Activated B cell treated with CpG ODN at 0.5 μM for 24 hours (primary cell): ENCODE measurements at regions not wholly inside any gene's neighbourhood (a gene's known extent, or its start where the extent isn't known, plus 50 kb on each side); places are given as distances from the start of the nearest gene placed in this dataset.

Experiments used
- ATAC-seq: fragments of 200-7000 bp; cut with Tn5 transposase; one replicate; pipeline ENCODE4 v1.10.0; 2021; ENCODE audit warnings: low read depth, mild to moderate bottlenecking, moderate library complexity
- CTCF ChIA-PET: fragments of 350-600 bp; sonication (Branson Sonifier 250); formaldehyde crosslinking; loops from one replicate; lab custom pipeline; 2021; ENCODE audit warnings: antibody characterized with exemption; lab: Charles Lee
- POLR2A ChIA-PET: fragments of 350-600 bp; sonication (Branson Sonifier 250); formaldehyde crosslinking; loops from one replicate; lab custom pipeline; 2021; ENCODE audit warnings: antibody characterized with exemption; lab: Charles Lee
- DNase-seq: peaks from one replicate; pipeline ENCODE4 v3.0.0; 2022
- H3K27ac Mint-ChIP-seq: one replicate; pipeline ENCODE4 v1.8.0; 2020; ENCODE audit warnings: mixed read lengths
- H3K27me3 Mint-ChIP-seq: one replicate; pipeline ENCODE4 v1.8.0; 2021; ENCODE audit warnings: mixed read lengths
- H3K36me3 Mint-ChIP-seq: one replicate; pipeline ENCODE4 v1.8.0; 2021; ENCODE audit warnings: low read depth, mixed read lengths
- H3K4me1 Mint-ChIP-seq: one replicate; pipeline ENCODE4 v1.8.0; 2021; ENCODE audit warnings: mixed read lengths
- H3K4me3 Mint-ChIP-seq: one replicate; pipeline ENCODE4 v1.8.0; 2020; ENCODE audit warnings: mild to moderate bottlenecking, mixed read lengths
- H3K9me3 Mint-ChIP-seq: one replicate; pipeline ENCODE4 v1.8.0; 2020; ENCODE audit warnings: mixed read lengths
- CTCF ChIP-seq: fragments of 200-600 bp; IDR thresholded peaks from one replicate; pipeline ENCODE4 v1.8.0; 2022; ENCODE audit warnings: antibody characterized with exemption, mild to moderate bottlenecking
- intact Hi-C: fragments of 100-400 bp; cut with micrococcal nuclease; formaldehyde crosslinking; loops from one replicate; pipeline ENCODE4 v1.15.1; 2024

DNA sequence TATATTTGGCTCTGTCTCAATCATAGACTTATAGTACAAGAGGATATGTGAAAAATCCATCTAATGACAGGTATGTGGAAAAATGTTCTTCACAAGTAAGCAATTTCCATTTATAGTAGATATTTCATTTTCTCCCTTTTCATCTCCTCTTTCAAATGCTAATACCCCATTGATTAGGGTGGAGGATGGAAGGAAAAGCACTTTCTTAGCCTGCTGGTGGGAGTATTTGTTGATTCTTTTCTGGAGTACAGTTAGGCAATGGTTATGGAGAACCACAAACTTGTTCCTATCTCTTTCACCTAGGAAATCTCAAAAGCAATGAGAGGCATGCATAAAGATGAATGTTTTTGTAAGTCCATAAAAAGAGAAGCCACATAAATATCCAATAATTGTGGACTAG is 108.0 kb upstream of the CREB5 start:
- ChIA-PET POLR2A (no interaction called here), CTCF (no interaction called here)
- DNase-seq, result no peak
- Mint-ChIP-seq H3K4me3 (no peak overlapping the region), H3K27me3 (no peaks in the 10 kb centered on the region), H3K36me3 (no peaks in the 10 kb centered on the region), H3K4me1 (no peaks in the 10 kb centered on the region), H3K27ac (no peak overlapping the region), H3K9me3 (no peaks in the 10 kb centered on the region)
- intact Hi-C loops, result no loop called here
- ATAC-seq, result no peak
- no peak for TF ChIP-seq CTCF

- CTCF ChIA-PET, result no interaction called here
Observed at GRCh38 chr7:28309704-28310459, 102.4 kb upstream of the CREB5 start.

DNA sequence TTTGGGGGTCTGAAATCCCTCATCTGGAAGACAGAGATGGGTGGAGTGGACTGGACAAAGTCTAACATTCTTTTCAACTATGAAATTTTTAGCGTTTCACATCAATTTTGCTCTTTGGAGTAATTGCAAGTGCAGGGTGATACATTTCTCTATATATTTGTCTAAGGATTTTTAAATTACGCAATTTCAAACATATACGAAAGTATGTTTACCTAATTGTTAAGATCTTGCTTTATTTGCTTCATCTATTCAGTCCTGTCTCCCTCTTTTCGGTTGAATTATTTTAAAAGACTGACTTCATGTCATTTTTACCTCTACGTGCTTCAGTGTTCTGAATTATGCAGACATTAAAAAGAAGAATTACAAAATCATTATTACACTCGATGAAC is 101.9 kb upstream of the CREB5 start:
- intact Hi-C loops, result no loop called here
- Mint-ChIP-seq H3K9me3 (no peaks in the 10 kb centered on the region), H3K27me3 (peaks cover 40% of the 10 kb centered on the region), H3K36me3 (no peaks in the 10 kb centered on the region), H3K4me3 (no peak overlapping the region), H3K4me1 (no peaks in the 10 kb centered on the region), H3K27ac (no peak overlapping the region)
- POLR2A ChIA-PET, result no interaction called here
- CTCF ChIA-PET, result no interaction called here
- DNase-seq (no peak), ATAC-seq (no peak)
- no peak for TF ChIP-seq CTCF

More at GRCh38 chr7:28309704-28310459, 102.4 kb upstream of the CREB5 start:
- H3K9me3 Mint-ChIP-seq, result no peaks in the 10 kb centered on the region
- H3K27me3 Mint-ChIP-seq, result peaks cover 35% of the 10 kb centered on the region
- POLR2A ChIA-PET, result no interaction called here
- intact Hi-C loops, result no loop called here
- ATAC-seq (no peak), DNase-seq (no peak)
- TF ChIP-seq CTCF, result no peak
- H3K4me3 Mint-ChIP-seq, result no peak overlapping the region
- no peaks in the 10 kb centered on the region for H3K4me1 Mint-ChIP-seq
- no peaks in the 10 kb centered on the region for H3K36me3 Mint-ChIP-seq
- no peak overlapping the region for H3K27ac Mint-ChIP-seq

DNA sequence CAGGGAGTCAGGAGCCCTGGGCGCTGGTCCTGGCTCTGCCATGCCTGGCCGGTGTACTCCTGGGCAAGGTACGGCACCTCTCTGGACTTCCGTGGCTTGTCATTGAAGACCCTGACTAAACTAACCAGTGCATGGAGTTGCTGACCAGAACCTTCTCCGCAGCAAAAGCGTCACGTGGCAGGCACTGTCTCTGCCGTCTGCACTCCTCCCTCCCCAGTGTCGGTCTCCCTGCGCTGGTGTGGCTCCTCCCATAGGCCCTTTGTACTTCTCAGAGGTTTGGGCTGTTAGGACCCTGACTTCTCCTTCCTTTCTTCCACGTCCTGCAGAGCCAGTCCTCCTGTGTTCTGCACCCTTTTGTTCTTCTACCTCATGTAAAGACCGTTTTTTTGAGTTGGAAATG is 100.6 kb upstream of the CREB5 start:
- no peak for ATAC-seq
- Mint-ChIP-seq H3K4me3 (no peak overlapping the region), H3K27me3 (peaks cover 47% of the 10 kb centered on the region), H3K27ac (no peak overlapping the region), H3K9me3 (no peaks in the 10 kb centered on the region), H3K36me3 (no peaks in the 10 kb centered on the region), H3K4me1 (no peaks in the 10 kb centered on the region)
- intact Hi-C loops, result no loop called here
- ChIA-PET CTCF (no interaction called here), POLR2A (no interaction called here)
- no peak for DNase-seq
- no peak for TF ChIP-seq CTCF

DNA sequence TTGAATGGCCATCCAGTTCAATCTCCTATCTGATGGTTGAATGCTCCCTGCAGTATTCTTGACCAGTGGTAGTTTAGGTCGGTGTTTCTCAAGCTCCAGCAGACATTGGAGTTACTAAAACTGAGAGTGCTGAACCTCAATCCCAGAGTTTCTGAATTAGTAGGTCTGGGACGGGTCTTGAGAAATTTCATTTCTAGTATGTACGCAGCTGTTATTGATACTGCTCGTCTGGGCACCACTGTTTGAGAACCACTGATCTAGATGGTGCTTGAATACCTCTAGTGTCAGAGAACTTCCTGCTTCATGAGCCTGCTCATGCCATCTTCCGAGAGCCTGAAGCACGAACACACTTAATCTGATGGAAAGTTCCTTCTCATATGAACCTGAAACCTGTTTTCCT is 99.4 kb upstream of the CREB5 start:
- intact Hi-C loops, result no loop called here
- TF ChIP-seq CTCF, result no peak
- Mint-ChIP-seq H3K4me3 (no peak overlapping the region), H3K36me3 (no peaks in the 10 kb centered on the region), H3K4me1 (no peaks in the 10 kb centered on the region), H3K27ac (no peak overlapping the region), H3K27me3 (peaks cover 56% of the 10 kb centered on the region), H3K9me3 (no peaks in the 10 kb centered on the region)
- ATAC-seq (no peak), DNase-seq (no peak)
- CTCF ChIA-PET, result no interaction called here
- POLR2A ChIA-PET, result interaction anchor here (0.6 kb wide), 1 partner anchor 38 kb away, joined by 3 read pairs; no protein-coding TSS in a partner anchor
